ENCODE measurements at regions not wholly inside any gene's neighbourhood (a gene's known extent, or its start where the extent isn't known, plus 50 kb on each side); places are given as distances from the start of the nearest gene placed in this dataset.

GRCh38 chr22:44382116-44383038 is 69.6 kb upstream of the SHISAL1 start:
- H3K27ac ChIP-seq: no peak overlapping the region
- DNase-seq (ENCODE audit: low spot score): no peak
- POLR2A ChIA-PET (ENCODE audit: low non-redundant PET): no interaction called here
- TF ChIP-seq, protein P1, sequence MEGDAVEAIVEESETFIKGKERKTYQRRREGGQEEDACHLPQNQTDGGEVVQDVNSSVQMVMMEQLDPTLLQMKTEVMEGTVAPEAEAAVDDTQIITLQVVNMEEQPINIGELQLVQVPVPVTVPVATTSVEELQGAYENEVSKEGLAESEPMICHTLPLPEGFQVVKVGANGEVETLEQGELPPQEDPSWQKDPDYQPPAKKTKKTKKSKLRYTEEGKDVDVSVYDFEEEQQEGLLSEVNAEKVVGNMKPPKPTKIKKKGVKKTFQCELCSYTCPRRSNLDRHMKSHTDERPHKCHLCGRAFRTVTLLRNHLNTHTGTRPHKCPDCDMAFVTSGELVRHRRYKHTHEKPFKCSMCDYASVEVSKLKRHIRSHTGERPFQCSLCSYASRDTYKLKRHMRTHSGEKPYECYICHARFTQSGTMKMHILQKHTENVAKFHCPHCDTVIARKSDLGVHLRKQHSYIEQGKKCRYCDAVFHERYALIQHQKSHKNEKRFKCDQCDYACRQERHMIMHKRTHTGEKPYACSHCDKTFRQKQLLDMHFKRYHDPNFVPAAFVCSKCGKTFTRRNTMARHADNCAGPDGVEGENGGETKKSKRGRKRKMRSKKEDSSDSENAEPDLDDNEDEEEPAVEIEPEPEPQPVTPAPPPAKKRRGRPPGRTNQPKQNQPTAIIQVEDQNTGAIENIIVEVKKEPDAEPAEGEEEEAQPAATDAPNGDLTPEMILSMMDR (conservative IDR thresholded peaks at IDR 0.05; ENCODE audit: low read depth): no peak
- CTCF ChIA-PET: interaction anchor here (0.6 kb wide), 3 partner anchors 16 to 771 kb away, joined by 3 to 4 read pairs (median 4); no protein-coding TSS in a partner anchor

GRCh38 chr22:44381761-44382115 is 69.0 kb upstream of the SHISAL1 start:
- ChIA-PET POLR2A (ENCODE audit: low non-redundant PET) (no interaction called here), CTCF (interaction anchor here (0.6 kb wide), 1 partner anchor 772 kb away, joined by 4 read pairs; no protein-coding TSS in a partner anchor)
- DNase-seq (ENCODE audit: low spot score): no peak
- no peak overlapping the region for H3K27ac ChIP-seq
- TF ChIP-seq, protein P1 (conservative IDR thresholded peaks at IDR 0.05; ENCODE audit: low read depth): no peak

GRCh38 chr22:44380756-44381486 is 68.2 kb upstream of the SHISAL1 start:
- POLR2A ChIA-PET (ENCODE audit: low non-redundant PET): no interaction called here
- no peak for DNase-seq (ENCODE audit: low spot score)
- no peak overlapping the region for H3K27ac ChIP-seq
- TF ChIP-seq, protein P1 (conservative IDR thresholded peaks at IDR 0.05; ENCODE audit: low read depth): no peak
- CTCF ChIA-PET: no interaction called here

DNA sequence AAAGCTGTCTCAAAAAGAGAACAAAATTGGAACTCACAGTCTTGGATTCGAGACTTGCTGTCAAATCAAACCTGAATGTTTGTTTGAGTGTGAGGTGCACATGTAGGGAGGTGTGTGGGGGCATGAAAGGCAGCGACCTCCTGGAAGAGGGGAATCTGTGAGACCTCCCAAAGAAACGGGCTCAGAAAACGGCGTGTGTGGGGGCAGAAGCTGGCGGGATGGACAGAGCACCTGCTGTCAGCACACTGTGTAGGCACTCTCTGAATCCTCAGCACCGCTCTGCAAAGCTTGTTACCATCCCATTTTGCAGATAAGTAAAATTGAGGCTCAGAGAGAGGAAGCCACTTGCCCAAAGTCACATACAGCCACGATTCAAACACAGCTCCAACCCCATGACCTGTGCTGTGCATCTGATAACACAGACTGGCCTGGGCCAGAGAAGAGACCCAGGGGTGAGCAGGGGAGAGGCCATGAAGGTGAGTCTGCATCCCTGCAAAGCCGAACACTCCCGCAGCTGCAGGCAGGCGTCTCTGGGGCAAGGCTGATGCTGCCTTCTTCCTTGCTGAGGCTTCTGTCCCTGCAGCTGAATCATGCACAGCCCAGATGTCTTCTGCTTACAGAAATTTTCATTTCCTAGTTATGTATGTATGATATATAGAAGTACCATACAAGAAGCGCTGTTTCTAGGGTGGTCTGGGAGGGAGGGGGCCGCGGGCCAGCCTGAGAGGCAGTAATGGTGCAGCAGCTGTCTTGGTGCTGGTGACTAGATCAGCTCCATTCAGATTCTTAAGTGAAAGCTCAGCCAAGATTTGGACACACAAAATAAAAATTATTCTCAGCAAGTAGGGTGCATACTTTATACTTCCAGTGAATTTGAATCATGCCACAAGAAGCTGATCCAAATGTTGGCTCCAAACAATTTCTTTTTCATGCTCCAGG is 67.3 kb upstream of the SHISAL1 start:
- TF ChIP-seq, protein P1 (conservative IDR thresholded peaks at IDR 0.05; ENCODE audit: low read depth): no peak
- no peak overlapping the region for H3K27ac ChIP-seq
- POLR2A ChIA-PET (ENCODE audit: low non-redundant PET): no interaction called here
- no peak for DNase-seq (ENCODE audit: low spot score)
- CTCF ChIA-PET: interaction anchor here (0.6 kb wide), 1 partner anchor 293 kb away, joined by 5 read pairs; no protein-coding TSS in a partner anchor

DNA sequence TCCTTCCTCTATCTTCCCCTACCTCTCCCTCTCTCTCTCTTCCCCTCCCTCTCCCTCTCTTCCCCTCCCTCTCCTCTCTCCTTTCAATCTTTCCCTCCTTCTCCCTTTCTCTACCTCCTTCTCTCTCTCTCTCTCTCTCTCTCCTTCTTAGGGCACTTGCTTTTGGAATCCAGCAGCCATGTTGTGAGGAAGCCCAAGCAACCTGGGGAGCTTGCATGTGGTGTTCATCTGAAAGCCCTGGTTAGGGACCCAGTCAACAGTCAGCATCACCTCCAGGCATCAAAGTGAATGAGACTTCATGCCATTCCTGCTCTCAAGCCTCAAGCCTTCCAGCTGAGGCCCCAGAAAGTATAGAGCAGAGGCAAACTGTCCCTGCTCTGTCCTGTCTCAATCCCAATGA is 65.6 kb upstream of the SHISAL1 start:
- CTCF ChIA-PET: interaction anchor here (0.7 kb wide), 1 partner anchor 477 kb away, joined by 9 read pairs; no protein-coding TSS in a partner anchor

More for the DNA sequence above, 65.6 kb upstream of the SHISAL1 start:
- H3K27ac ChIP-seq: no peak overlapping the region
- TF ChIP-seq, protein P1 (conservative IDR thresholded peaks at IDR 0.05; ENCODE audit: low read depth): no peak
- DNase-seq (ENCODE audit: low spot score): no peak
- POLR2A ChIA-PET (ENCODE audit: low non-redundant PET): no interaction called here

All from RWPE1 (cell line).